ENCODE measurements at regions not wholly inside any gene's neighbourhood (a gene's known extent, or its start where the extent isn't known, plus 50 kb on each side); places are given as distances from the start of the nearest gene placed in this dataset.

DNA sequence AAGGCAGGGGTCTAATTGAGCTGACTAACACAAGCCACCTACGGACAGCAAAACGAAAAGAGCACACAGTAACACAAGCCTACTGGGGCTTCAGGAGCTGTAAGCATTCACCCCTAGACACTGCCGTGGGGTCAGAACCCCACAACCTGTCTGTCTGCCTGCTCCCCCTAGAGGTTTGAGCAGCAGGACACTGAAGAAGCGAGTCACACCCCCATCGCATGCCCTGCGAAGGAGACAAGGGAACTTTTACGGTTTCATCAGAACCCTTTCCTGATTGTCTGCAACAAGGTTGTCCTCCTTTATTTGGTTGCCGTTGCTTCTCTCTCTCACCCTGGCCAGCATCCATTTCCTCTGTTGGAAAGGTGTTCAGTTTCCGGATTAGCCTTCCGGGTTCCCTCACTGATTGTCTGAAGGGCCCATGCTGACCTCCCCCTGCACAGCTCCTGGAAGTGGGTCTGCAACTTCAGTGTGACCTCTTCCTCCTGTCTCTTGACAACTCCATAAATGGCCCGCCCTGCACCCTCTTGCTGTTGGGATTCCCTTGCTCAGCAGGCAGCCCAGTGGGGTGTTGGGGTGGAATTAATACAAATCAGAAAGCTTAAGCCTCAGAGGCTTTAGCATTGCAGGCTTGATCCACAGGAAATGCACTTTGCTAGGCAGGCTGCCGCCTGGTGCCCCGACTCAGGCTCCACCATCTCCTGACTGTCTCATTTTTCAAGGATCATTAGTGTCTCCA lies 258.9 kb upstream of the TLE4 start:
- H3K4me3 ChIP-seq: no peak overlapping the region
- intact Hi-C loops (cut with DNase I; ENCODE audit: low total_unique reads): no loop called here
- no peaks in the 10 kb centered on the region for H3K36me3 ChIP-seq
- TF ChIP-seq POLR2AphosphoS5 (IDR thresholded peaks at IDR 0.05): no peak
- no peak for TF ChIP-seq POLR2A (IDR thresholded peaks at IDR 0.05)
- no peak for TF ChIP-seq EP300 (IDR thresholded peaks at IDR 0.05)
- TF ChIP-seq, protein P1, sequence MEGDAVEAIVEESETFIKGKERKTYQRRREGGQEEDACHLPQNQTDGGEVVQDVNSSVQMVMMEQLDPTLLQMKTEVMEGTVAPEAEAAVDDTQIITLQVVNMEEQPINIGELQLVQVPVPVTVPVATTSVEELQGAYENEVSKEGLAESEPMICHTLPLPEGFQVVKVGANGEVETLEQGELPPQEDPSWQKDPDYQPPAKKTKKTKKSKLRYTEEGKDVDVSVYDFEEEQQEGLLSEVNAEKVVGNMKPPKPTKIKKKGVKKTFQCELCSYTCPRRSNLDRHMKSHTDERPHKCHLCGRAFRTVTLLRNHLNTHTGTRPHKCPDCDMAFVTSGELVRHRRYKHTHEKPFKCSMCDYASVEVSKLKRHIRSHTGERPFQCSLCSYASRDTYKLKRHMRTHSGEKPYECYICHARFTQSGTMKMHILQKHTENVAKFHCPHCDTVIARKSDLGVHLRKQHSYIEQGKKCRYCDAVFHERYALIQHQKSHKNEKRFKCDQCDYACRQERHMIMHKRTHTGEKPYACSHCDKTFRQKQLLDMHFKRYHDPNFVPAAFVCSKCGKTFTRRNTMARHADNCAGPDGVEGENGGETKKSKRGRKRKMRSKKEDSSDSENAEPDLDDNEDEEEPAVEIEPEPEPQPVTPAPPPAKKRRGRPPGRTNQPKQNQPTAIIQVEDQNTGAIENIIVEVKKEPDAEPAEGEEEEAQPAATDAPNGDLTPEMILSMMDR (IDR thresholded peaks at IDR 0.05): no peak
- H3K27ac ChIP-seq: no peak overlapping the region
- no peak for DNase-seq
- H3K27me3 ChIP-seq: no peaks in the 10 kb centered on the region
- WGBS, 5 donors: 78 to 88% (median 84%) methylated on average over 13 of the region's 13 CpGs
- H3K9me3 ChIP-seq: no peaks in the 10 kb centered on the region
- H3K4me1 ChIP-seq: no peaks in the 10 kb centered on the region

DNA sequence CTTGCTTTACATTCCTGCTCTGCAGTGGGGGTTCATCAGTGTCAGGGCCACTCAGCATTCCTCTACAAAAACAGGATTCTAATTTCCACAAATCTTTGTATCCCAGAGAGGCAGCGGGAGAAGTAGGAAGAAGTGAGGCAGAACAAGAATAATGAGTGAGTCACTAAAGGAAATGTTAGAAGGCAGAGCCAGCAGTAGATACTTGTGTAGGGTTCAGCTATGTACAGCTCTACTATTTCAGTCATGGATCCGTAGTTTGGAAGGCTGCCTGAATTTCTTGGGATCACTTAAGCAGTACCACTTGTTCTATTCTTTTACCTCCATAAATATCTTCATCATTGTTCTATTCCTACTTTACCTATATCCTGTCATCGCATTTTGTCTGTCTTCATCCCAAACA lies 246.3 kb upstream of the TLE4 start:
- Histone ChIP-seq H3K4me1 (no peaks in the 10 kb centered on the region), H3K4me3 (no peak overlapping the region), H3K27me3 (no peaks in the 10 kb centered on the region), H3K27ac (no peak overlapping the region), H3K9me3 (no peaks in the 10 kb centered on the region), H3K36me3 (no peaks in the 10 kb centered on the region)
- intact Hi-C loops (cut with DNase I; ENCODE audit: low total_unique reads): no loop called here
- no peak for DNase-seq
- TF ChIP-seq, protein P1 (IDR thresholded peaks at IDR 0.05): no peak
- TF ChIP-seq POLR2AphosphoS5 (IDR thresholded peaks at IDR 0.05) (no peak), POLR2A (IDR thresholded peaks at IDR 0.05) (no peak), EP300 (IDR thresholded peaks at IDR 0.05) (no peak)
- WGBS, 5 donors: 80 to 91% (median 89%) methylated on average over 3 of the region's 3 CpGs

- TF ChIP-seq POLR2A (IDR thresholded peaks at IDR 0.05) (no peak), EP300 (IDR thresholded peaks at IDR 0.05) (no peak), POLR2AphosphoS5 (IDR thresholded peaks at IDR 0.05) (no peak)
- TF ChIP-seq, protein P1 (IDR thresholded peaks at IDR 0.05): no peak
- H3K27me3 ChIP-seq: no peaks in the 10 kb centered on the region
- no peak overlapping the region for H3K27ac ChIP-seq
- H3K9me3 ChIP-seq: no peaks in the 10 kb centered on the region
- 55 to 81% (median 70%) methylated on average over 1 of the region's 1 CpG for WGBS, 5 donors
- H3K4me3 ChIP-seq: no peak overlapping the region
- intact Hi-C loops (cut with DNase I; ENCODE audit: low total_unique reads): no loop called here
- no peaks in the 10 kb centered on the region for H3K36me3 ChIP-seq
- DNase-seq: no peak
- H3K4me1 ChIP-seq: no peaks in the 10 kb centered on the region
Observed at GRCh38 chr9:79329861-79330260, 241.9 kb upstream of the TLE4 start.

DNA sequence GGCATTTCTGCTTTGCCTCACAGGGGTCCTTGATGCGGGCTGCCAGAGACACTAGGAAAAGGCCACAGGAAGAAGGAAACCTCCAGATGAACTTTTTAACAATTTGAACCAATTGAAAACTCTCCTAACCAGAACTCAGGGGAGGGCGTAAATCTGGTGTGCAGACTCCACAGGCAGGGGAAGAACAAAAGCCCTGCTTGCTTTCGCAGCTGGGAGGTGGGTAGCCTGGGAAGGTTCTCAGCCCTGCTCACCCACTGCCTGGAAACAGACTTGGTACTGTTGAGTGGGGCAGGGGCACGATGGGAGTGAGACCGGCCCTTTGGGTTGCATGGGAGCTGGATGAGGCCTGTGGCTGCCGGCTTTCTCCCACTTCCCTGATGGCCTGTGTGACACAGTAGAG lies 237.8 kb upstream of the TLE4 start:
- H3K27ac ChIP-seq: no peak overlapping the region
- WGBS, 5 donors: 93 to 98% (median 96%) methylated on average over 5 to 6 of the region's 6 CpGs

More for the DNA sequence above, 237.8 kb upstream of the TLE4 start:
- no peak for DNase-seq
- Histone ChIP-seq H3K9me3 (peaks cover 0 to 23% (median 17%) of the 10 kb centered on the region in 4 donors), H3K4me1 (no peaks in the 10 kb centered on the region), H3K27me3 (no peaks in the 10 kb centered on the region), H3K36me3 (no peaks in the 10 kb centered on the region), H3K4me3 (no peak overlapping the region)
- intact Hi-C loops (cut with DNase I; ENCODE audit: low total_unique reads): no loop called here
- TF ChIP-seq POLR2AphosphoS5 (IDR thresholded peaks at IDR 0.05): no peak
- TF ChIP-seq POLR2A (IDR thresholded peaks at IDR 0.05): no peak
- TF ChIP-seq, protein P1 (IDR thresholded peaks at IDR 0.05): no peak
- TF ChIP-seq EP300 (IDR thresholded peaks at IDR 0.05): no peak

Data from stomach (tissue), 8 donors.